HEK293 (cell line): ENCODE measurements at regions not wholly inside any gene's neighbourhood (a gene's known extent, or its start where the extent isn't known, plus 50 kb on each side); places are given as distances from the start of the nearest gene placed in this dataset.

Source experiments
- ATF2 ChIP-seq: fragments of 450-650 bp; formaldehyde crosslinking; IDR thresholded peaks from 2 replicates; pipeline ENCODE4 v1.5.1; 2016; ENCODE audit warnings: missing biosample characterization, missing genetic modification characterization, low read depth
- CTCF ChIP-seq: fragments of 450-650 bp; formaldehyde crosslinking; IDR thresholded peaks from 2 replicates; pipeline ENCODE4 v1.5.1; 2016; ENCODE audit warnings: missing biosample characterization, missing genetic modification characterization
- KLF8 ChIP-seq: fragments of 450-650 bp; formaldehyde crosslinking; IDR thresholded peaks from 2 replicates; pipeline ENCODE4 v1.5.1; 2016; ENCODE audit warnings: missing biosample characterization, missing genetic modification characterization
- PRDM10 ChIP-seq: fragments of 450-650 bp; formaldehyde crosslinking; IDR thresholded peaks from 2 replicates; pipeline ENCODE4 v1.5.1; 2016; ENCODE audit warnings: missing biosample characterization, missing genetic modification characterization
- ZBTB10 ChIP-seq: fragments of 450-650 bp; formaldehyde crosslinking; IDR thresholded peaks from 2 replicates; pipeline ENCODE4 v1.5.1; 2016; ENCODE audit warnings: missing biosample characterization, missing genetic modification characterization
- ZBTB26 ChIP-seq: fragments of 450-650 bp; formaldehyde crosslinking; optimal IDR thresholded peaks from 2 replicates; pipeline ENCODE3; 2016; ENCODE audit warnings: missing biosample characterization, mild to moderate bottlenecking, missing genetic modification characterization
- ZEB2 ChIP-seq: fragments of 450-650 bp; formaldehyde crosslinking; IDR thresholded peaks from 2 replicates; pipeline ENCODE4 v1.5.1; 2016; ENCODE audit warnings: missing biosample characterization, missing genetic modification characterization
- ZFP69B ChIP-seq: fragments of 450-650 bp; formaldehyde crosslinking; IDR thresholded peaks from 2 replicates; pipeline ENCODE4 v1.5.1; 2016; ENCODE audit warnings: missing biosample characterization, missing genetic modification characterization
- ZNF16 ChIP-seq: fragments of 450-650 bp; formaldehyde crosslinking; IDR thresholded peaks from 2 replicates; pipeline ENCODE4 v1.5.1; 2016; ENCODE audit warnings: low read depth, missing biosample characterization, missing genetic modification characterization
- ZNF26 ChIP-seq: fragments of 450-650 bp; formaldehyde crosslinking; IDR thresholded peaks from 2 replicates; pipeline ENCODE4 v1.5.1; 2016; ENCODE audit warnings: missing biosample characterization, missing genetic modification characterization
- ZNF292 ChIP-seq: fragments of 450-650 bp; formaldehyde crosslinking; IDR thresholded peaks from 2 replicates; pipeline ENCODE4 v1.5.1; 2016; ENCODE audit warnings: low read depth, missing biosample characterization, missing genetic modification characterization, borderline replicate concordance
- ZNF621 ChIP-seq: fragments of 450-650 bp; formaldehyde crosslinking; IDR thresholded peaks from 2 replicates; pipeline ENCODE4 v1.5.1; 2017; ENCODE audit warnings: missing biosample characterization, missing genetic modification characterization
- ZSCAN5A ChIP-seq: fragments of 450-650 bp; formaldehyde crosslinking; IDR thresholded peaks from 2 replicates; pipeline ENCODE4 v1.5.1; 2016; ENCODE audit warnings: missing biosample characterization, missing genetic modification characterization

GRCh38 chr1:201778279-201779065 lies 50.5 kb upstream of the IPO9 start:
- no peak for TF ChIP-seq CTCF (tag by site-specific recombination)
- TF ChIP-seq ZSCAN5A (tag by site-specific recombination): no peak
- no peak for TF ChIP-seq ZBTB10 (tag by site-specific recombination)
- TF ChIP-seq PRDM10 (tag by site-specific recombination): no peak
- no peak for TF ChIP-seq KLF8
- TF ChIP-seq ZFP69B (tag by site-specific recombination): no peak
- no peak for TF ChIP-seq ZNF16 (tag by site-specific recombination)
- TF ChIP-seq ZNF26 (tag by site-specific recombination): no peak
- TF ChIP-seq ZEB2 (tag by site-specific recombination): no peak
- TF ChIP-seq ZBTB26 (tag by site-specific recombination): no peak
- no peak for TF ChIP-seq ZNF621
- TF ChIP-seq ATF2: no peak
- TF ChIP-seq ZNF292 (tag by site-specific recombination): no peak
